ENCODE measurements at regions not wholly inside any gene's neighbourhood (a gene's known extent, or its start where the extent isn't known, plus 50 kb on each side); places are given as distances from the start of the nearest gene placed in this dataset.

DNA sequence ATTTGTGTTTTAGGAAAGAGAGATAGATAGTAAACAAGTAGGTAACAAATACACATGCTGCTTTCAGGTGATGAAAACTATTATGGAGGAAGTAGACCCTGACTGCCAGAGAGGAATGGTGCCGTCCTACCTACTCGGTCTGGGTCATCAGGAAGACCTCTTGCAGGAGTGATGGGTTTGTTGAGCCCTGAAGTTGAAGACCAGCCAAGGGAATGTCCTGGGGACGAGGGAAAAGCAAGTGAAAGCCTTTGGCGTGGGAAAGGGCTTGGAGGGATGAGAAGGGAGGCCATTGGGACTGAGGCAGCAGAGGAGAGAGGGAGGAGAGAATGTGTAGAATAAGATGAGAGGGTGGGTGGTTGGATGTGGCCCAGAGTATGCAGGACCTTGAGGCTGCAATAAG, 379.5 kb upstream of the USP24 start:
- Histone ChIP-seq H3K27ac (ENCODE audit: low read depth in 1 of 2, low read length in 1 of 2) (no peak overlapping the region), H3K4me3 (no peak overlapping the region), H3K9me3 (ENCODE audit: control insufficient read depth in 4 of 4, insufficient read depth in 3 of 4, low read length in 3 of 4) (no peaks in the 10 kb centered on the region), H3K27me3 (ENCODE audit: control insufficient read depth in 3 of 3, insufficient read depth in 3 of 3, low read length in 2 of 3) (no peaks in the 10 kb centered on the region), H3K4me1 (ENCODE audit: control insufficient read depth in 5 of 5, insufficient read depth in 5 of 5, low read length in 5 of 5) (peaks cover 0 to 15% (median 5%) of the 10 kb centered on the region in 5 donors), H3K36me3 (ENCODE audit: control insufficient read depth in 4 of 4, insufficient read depth in 4 of 4, low read length in 4 of 4) (no peaks in the 10 kb centered on the region), H3K9ac (ENCODE audit: insufficient read depth in 1 of 2, low read length in 2 of 2) (no peak overlapping the region)
- TF ChIP-seq, protein P1, sequence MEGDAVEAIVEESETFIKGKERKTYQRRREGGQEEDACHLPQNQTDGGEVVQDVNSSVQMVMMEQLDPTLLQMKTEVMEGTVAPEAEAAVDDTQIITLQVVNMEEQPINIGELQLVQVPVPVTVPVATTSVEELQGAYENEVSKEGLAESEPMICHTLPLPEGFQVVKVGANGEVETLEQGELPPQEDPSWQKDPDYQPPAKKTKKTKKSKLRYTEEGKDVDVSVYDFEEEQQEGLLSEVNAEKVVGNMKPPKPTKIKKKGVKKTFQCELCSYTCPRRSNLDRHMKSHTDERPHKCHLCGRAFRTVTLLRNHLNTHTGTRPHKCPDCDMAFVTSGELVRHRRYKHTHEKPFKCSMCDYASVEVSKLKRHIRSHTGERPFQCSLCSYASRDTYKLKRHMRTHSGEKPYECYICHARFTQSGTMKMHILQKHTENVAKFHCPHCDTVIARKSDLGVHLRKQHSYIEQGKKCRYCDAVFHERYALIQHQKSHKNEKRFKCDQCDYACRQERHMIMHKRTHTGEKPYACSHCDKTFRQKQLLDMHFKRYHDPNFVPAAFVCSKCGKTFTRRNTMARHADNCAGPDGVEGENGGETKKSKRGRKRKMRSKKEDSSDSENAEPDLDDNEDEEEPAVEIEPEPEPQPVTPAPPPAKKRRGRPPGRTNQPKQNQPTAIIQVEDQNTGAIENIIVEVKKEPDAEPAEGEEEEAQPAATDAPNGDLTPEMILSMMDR (IDR thresholded peaks at IDR 0.05; ENCODE audit: control extremely low read depth, extremely low read depth), result no peak
- DNase-seq, result no peak
- no peak for ATAC-seq (ENCODE audit: insufficient read depth, low FRiP score)
- 86 to 91% methylated on average over 4 of the region's 4 CpGs for WGBS, 2 donors

DNA sequence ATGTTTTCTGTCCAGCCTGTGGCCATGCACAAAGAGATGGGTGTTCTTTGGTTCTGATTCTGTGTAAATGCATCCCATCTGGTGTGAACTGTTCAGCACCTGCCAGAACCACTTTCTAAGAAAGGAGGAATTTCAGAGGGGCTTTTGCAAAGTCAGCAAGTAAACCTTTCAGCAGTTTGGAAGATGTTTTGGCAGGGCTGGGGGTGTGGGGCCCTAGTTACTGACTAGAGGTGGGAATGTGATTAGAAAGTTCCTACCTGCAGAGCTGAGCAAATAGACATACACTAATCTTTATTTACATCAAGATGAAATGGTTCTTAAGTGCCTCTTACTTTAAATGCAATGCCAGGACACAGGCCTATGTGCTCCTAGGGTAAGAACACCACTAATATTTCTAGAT, 378.1 kb upstream of the USP24 start:
- no peaks in the 10 kb centered on the region for H3K36me3 ChIP-seq (ENCODE audit: control insufficient read depth in 4 of 4, insufficient read depth in 4 of 4, low read length in 4 of 4)
- no peaks in the 10 kb centered on the region for H3K27me3 ChIP-seq (ENCODE audit: control insufficient read depth in 3 of 3, insufficient read depth in 3 of 3, low read length in 2 of 3)
- TF ChIP-seq, protein P1 (IDR thresholded peaks at IDR 0.05; ENCODE audit: control extremely low read depth, extremely low read depth), result no peak
- no peak overlapping the region for H3K27ac ChIP-seq (ENCODE audit: low read depth in 1 of 2, low read length in 1 of 2)
- no peak overlapping the region for H3K9ac ChIP-seq (ENCODE audit: insufficient read depth in 1 of 2, low read length in 2 of 2)
- ATAC-seq (ENCODE audit: insufficient read depth, low FRiP score) (no peak), DNase-seq (peak in 2 of 3 donors; percentile 32 to 70)
- H3K4me1 ChIP-seq (ENCODE audit: control insufficient read depth in 5 of 5, insufficient read depth in 5 of 5, low read length in 5 of 5), result peaks cover 0 to 17% (median 8%) of the 10 kb centered on the region in 5 donors
- H3K9me3 ChIP-seq (ENCODE audit: control insufficient read depth in 4 of 4, insufficient read depth in 3 of 4, low read length in 3 of 4), result no peaks in the 10 kb centered on the region
- H3K4me3 ChIP-seq, result no peak overlapping the region

DNA sequence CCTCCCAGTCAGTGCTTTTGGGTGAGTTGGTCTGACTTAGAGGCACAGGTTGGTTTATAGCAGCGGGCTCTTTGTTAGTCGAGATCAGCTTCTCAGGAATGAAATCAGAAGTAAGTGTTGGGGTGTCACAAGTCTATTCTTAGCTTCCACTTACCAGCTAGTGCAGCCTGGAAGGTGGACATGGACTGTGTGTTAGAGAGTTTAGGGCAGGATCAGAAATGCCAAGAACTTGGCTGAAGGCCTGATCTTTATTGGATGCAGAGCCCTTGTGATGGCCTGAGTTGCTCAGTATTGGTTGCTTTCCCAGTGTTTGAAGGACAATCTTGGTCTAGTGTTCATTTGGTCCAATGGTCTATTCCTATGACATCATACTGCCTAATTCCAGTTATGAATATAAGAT, 377.0 kb upstream of the USP24 start:
- DNase-seq (no peak), ATAC-seq (ENCODE audit: insufficient read depth, low FRiP score) (no peak)
- WGBS, 2 donors, result 91 to 98% methylated on average over 2 of the region's 2 CpGs

More for the DNA sequence above, 377.0 kb upstream of the USP24 start:
- peaks cover 0 to 12% (median 6%) of the 10 kb centered on the region in 5 donors for H3K4me1 ChIP-seq (ENCODE audit: control insufficient read depth in 5 of 5, insufficient read depth in 5 of 5, low read length in 5 of 5)
- no peaks in the 10 kb centered on the region for H3K27me3 ChIP-seq (ENCODE audit: control insufficient read depth in 3 of 3, insufficient read depth in 3 of 3, low read length in 2 of 3)
- H3K9me3 ChIP-seq (ENCODE audit: control insufficient read depth in 4 of 4, insufficient read depth in 3 of 4, low read length in 3 of 4), result no peaks in the 10 kb centered on the region
- H3K27ac ChIP-seq (ENCODE audit: low read depth in 1 of 2, low read length in 1 of 2), result no peak overlapping the region
- TF ChIP-seq, protein P1 (IDR thresholded peaks at IDR 0.05; ENCODE audit: control extremely low read depth, extremely low read depth), result no peak
- H3K36me3 ChIP-seq (ENCODE audit: control insufficient read depth in 4 of 4, insufficient read depth in 4 of 4, low read length in 4 of 4), result no peaks in the 10 kb centered on the region
- no peak overlapping the region for H3K4me3 ChIP-seq
- H3K9ac ChIP-seq (ENCODE audit: insufficient read depth in 1 of 2, low read length in 2 of 2), result no peak overlapping the region
